ENCODE measurements at regions not wholly inside any gene's neighbourhood (a gene's known extent, or its start where the extent isn't known, plus 50 kb on each side); places are given as distances from the start of the nearest gene placed in this dataset.

GRCh38 chr6:77183447-77183846, 279.8 kb downstream of the HTR1B start:
- no peaks in the 10 kb centered on the region for H3K27me3 Mint-ChIP-seq
- CTCF ChIA-PET: no interaction called here
- no peaks in the 10 kb centered on the region for H3K36me3 Mint-ChIP-seq
- H3K4me3 Mint-ChIP-seq: no peak overlapping the region
- H3K4me1 Mint-ChIP-seq: no peaks in the 10 kb centered on the region
- no peak for ATAC-seq
- no peak overlapping the region for H3K27ac Mint-ChIP-seq
- H3K9me3 Mint-ChIP-seq (ENCODE audit: low read depth): no peaks in the 10 kb centered on the region
- DNase-seq: no peak

DNA sequence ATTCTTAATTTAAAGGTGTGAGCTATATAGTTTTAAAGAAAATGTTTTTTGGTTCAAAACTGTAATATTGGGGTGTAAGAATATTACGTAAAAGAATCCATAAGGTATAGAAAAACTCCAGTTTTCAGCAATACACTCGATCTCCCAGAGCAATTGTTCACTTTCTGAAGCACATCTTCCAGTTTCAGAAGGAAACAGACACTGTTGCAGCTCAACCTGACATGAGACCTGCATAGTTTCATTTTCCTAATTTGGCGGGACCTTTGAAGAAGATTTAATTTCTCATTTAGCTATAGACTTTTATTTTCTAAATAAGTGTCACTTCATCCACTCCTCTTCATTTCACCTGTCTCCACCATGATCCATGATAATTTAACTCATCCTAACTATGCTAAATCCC, 281.5 kb downstream of the HTR1B start:
- H3K36me3 Mint-ChIP-seq: no peaks in the 10 kb centered on the region
- ATAC-seq (no peak), DNase-seq (no peak)
- H3K4me1 Mint-ChIP-seq: no peaks in the 10 kb centered on the region
- CTCF ChIA-PET: no interaction called here
- H3K9me3 Mint-ChIP-seq (ENCODE audit: low read depth): peaks cover 3% of the 10 kb centered on the region
- no peaks in the 10 kb centered on the region for H3K27me3 Mint-ChIP-seq
- no peak overlapping the region for H3K27ac Mint-ChIP-seq
- H3K4me3 Mint-ChIP-seq: no peak overlapping the region

GRCh38 chr6:77180326-77180725, 283.0 kb downstream of the HTR1B start:
- no peak for DNase-seq
- H3K4me3 Mint-ChIP-seq: no peak overlapping the region
- no peak for ATAC-seq
- no peaks in the 10 kb centered on the region for H3K4me1 Mint-ChIP-seq
- H3K36me3 Mint-ChIP-seq: no peaks in the 10 kb centered on the region
- peaks cover 3% of the 10 kb centered on the region for H3K9me3 Mint-ChIP-seq (ENCODE audit: low read depth)
- H3K27ac Mint-ChIP-seq: no peak overlapping the region
- CTCF ChIA-PET: no interaction called here
- no peaks in the 10 kb centered on the region for H3K27me3 Mint-ChIP-seq

- H3K27me3 Mint-ChIP-seq: no peaks in the 10 kb centered on the region
- CTCF ChIA-PET: no interaction called here
- ATAC-seq: no peak
- no peaks in the 10 kb centered on the region for H3K4me1 Mint-ChIP-seq
- no peak overlapping the region for H3K4me3 Mint-ChIP-seq
- H3K27ac Mint-ChIP-seq: no peak overlapping the region
- no peak for DNase-seq
- H3K9me3 Mint-ChIP-seq (ENCODE audit: low read depth): peaks cover 3% of the 10 kb centered on the region
- no peaks in the 10 kb centered on the region for H3K36me3 Mint-ChIP-seq
Measured at GRCh38 chr6:77178821-77179220, 284.5 kb downstream of the HTR1B start.

DNA sequence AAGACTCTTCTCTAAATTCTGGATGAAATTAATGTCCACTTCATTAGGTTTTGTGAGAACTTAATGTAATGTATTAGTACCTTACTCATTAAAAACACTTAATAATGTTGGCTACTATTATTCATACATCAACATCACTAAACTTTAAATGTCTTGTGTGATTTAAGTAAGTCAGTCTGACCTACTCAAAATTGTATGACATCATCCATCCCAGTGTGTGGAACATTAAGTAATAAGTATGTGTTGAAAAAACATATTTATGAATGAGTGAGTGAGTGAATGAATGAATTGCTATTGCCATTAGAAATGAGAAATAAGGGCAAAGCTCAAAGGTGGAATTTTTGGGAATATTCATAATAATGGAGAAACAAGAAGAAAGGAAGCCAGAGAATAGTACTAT, 285.8 kb downstream of the HTR1B start:
- peaks cover 7% of the 10 kb centered on the region for H3K9me3 Mint-ChIP-seq (ENCODE audit: low read depth)
- DNase-seq: no peak
- H3K4me3 Mint-ChIP-seq: no peak overlapping the region
- H3K27ac Mint-ChIP-seq: no peak overlapping the region
- no peaks in the 10 kb centered on the region for H3K36me3 Mint-ChIP-seq
- CTCF ChIA-PET: no interaction called here
- ATAC-seq: no peak
- no peaks in the 10 kb centered on the region for H3K27me3 Mint-ChIP-seq
- H3K4me1 Mint-ChIP-seq: no peaks in the 10 kb centered on the region

GRCh38 chr6:77173472-77174074, 289.7 kb downstream of the HTR1B start:
- no peak overlapping the region for H3K4me3 Mint-ChIP-seq
- H3K27me3 Mint-ChIP-seq: no peaks in the 10 kb centered on the region
- peaks cover 10% of the 10 kb centered on the region for H3K9me3 Mint-ChIP-seq (ENCODE audit: low read depth)
- DNase-seq (no peak), ATAC-seq (no peak)
- H3K36me3 Mint-ChIP-seq: no peaks in the 10 kb centered on the region
- no peaks in the 10 kb centered on the region for H3K4me1 Mint-ChIP-seq
- H3K27ac Mint-ChIP-seq: no peak overlapping the region
- CTCF ChIA-PET: no interaction called here

DNA sequence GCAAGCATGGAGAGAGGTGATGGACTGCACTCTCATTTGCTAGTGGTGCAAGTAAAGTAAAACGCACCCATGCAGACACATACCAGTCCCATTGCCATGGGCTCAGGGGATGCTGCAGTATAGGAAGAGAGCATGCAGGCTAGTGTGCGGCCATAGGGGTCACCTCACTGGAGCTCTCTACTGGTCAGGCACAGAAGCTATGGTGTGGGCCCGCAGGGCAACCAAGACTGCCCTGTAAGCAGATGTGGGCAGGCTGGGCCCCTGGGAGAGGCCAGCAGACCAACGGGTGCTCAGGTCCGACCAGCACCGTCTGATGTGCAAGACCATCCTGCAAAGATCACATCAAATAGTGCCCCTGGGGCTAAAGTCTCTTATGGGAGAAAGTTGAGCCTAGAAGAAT, 290.7 kb downstream of the HTR1B start:
- Mint-ChIP-seq H3K4me3 (no peak overlapping the region), H3K27me3 (no peaks in the 10 kb centered on the region), H3K36me3 (no peaks in the 10 kb centered on the region), H3K27ac (no peak overlapping the region), H3K4me1 (no peaks in the 10 kb centered on the region), H3K9me3 (ENCODE audit: low read depth) (peaks cover 8% of the 10 kb centered on the region)
- CTCF ChIA-PET: no interaction called here
- ATAC-seq (no peak), DNase-seq (no peak)

DNA sequence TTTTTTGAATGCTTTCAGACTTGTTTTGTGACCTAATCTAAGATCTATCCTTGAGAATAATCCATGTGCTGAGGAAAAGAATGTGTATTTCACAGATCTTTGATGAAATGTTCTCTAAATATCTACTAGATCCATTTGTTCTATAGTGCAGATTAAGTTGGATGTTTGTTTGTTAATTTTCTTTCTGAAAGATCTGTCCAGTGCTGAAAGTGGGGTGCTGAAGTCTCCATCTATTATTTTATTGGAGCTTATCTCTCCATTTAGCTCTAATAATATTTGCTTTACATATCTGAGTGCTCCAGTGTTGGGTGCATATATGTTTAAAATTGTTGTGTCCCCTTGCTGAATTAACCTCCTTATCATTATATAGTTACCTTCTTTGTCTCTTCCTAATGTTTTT, 303.6 kb downstream of the HTR1B start:
- Mint-ChIP-seq H3K27me3 (no peaks in the 10 kb centered on the region), H3K36me3 (no peaks in the 10 kb centered on the region), H3K27ac (no peak overlapping the region), H3K4me3 (no peak overlapping the region), H3K9me3 (ENCODE audit: low read depth) (no peaks in the 10 kb centered on the region), H3K4me1 (no peaks in the 10 kb centered on the region)
- CTCF ChIA-PET: no interaction called here
- ATAC-seq (no peak), DNase-seq (no peak)

- peaks cover 6% of the 10 kb centered on the region for H3K9me3 Mint-ChIP-seq (ENCODE audit: low read depth)
- CTCF ChIA-PET: no interaction called here
- ATAC-seq (no peak), DNase-seq (no peak)
- H3K36me3 Mint-ChIP-seq: no peaks in the 10 kb centered on the region
- H3K4me1 Mint-ChIP-seq: no peaks in the 10 kb centered on the region
- no peak overlapping the region for H3K4me3 Mint-ChIP-seq
- no peaks in the 10 kb centered on the region for H3K27me3 Mint-ChIP-seq
- H3K27ac Mint-ChIP-seq: no peak overlapping the region
Measured at GRCh38 chr6:77151241-77151640, 312.1 kb downstream of the HTR1B start.

GRCh38 chr6:77150736-77151135, 312.6 kb downstream of the HTR1B start:
- DNase-seq: no peak
- Mint-ChIP-seq H3K4me1 (no peaks in the 10 kb centered on the region), H3K9me3 (ENCODE audit: low read depth) (peaks cover 6% of the 10 kb centered on the region), H3K4me3 (no peak overlapping the region), H3K36me3 (no peaks in the 10 kb centered on the region), H3K27ac (no peak overlapping the region), H3K27me3 (no peaks in the 10 kb centered on the region)
- CTCF ChIA-PET: no interaction called here
- no peak for ATAC-seq

DNA sequence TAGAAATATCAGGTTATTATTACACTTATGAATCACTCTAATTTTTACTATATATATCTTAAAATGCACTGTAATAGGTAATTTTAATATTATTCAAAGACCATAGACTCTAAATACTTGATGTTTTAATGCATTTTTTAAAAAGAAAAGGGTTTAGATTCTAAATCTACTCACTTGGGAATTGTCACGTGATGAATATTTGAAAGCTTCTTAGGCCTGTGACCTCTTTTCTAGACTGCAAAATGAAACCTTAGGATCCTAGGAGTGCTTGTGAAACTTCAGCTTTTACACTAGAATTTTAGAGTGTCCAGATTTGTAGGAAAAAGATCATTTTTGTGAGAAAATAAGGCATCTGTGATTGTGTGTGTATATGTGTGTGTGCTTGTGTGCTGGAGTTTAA, 318.0 kb downstream of the HTR1B start:
- no peak overlapping the region for H3K4me3 Mint-ChIP-seq
- CTCF ChIA-PET: no interaction called here
- no peaks in the 10 kb centered on the region for H3K36me3 Mint-ChIP-seq
- H3K9me3 Mint-ChIP-seq (ENCODE audit: low read depth): peaks cover 3% of the 10 kb centered on the region
- no peak for DNase-seq
- H3K4me1 Mint-ChIP-seq: no peaks in the 10 kb centered on the region
- no peak for ATAC-seq
- H3K27ac Mint-ChIP-seq: no peak overlapping the region
- H3K27me3 Mint-ChIP-seq: no peaks in the 10 kb centered on the region

DNA sequence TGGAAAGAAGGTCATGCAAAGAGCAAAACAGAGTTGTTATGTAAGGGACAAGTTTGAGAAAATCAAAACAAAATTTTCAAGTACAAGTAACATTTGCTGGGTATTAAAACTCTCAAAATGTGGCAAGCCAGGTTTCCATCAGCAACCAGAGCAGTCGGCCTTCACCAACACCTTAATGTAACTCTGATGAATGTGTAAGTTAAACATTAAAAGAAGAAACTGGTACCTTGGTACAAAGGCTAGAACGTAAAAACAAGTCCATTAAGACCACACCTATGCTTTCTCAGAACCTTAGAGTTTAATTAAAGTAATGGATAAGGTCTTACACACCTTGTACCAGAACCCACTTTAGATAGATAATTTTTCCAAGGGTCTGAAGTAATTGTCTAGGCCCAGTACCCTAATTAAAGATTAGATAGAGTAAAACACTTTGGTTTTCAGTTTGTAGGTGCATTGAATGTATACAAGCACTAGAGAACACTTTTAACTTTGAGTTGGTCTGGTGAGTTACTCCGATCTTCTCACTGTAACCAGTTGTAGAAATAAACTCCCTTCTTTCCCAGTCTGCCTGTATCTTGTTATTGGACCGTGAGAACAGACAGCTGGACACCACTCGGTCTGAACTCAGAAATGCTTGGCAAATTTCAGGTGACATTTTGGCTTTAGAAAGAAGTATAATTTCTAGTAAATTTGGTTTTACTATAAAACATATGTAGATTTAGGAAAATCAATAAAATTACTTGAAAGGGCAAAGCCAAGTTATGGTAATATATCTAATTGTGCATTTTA, 319.4 kb downstream of the HTR1B start:
- no peaks in the 10 kb centered on the region for H3K4me1 Mint-ChIP-seq
- peaks cover 3% of the 10 kb centered on the region for H3K9me3 Mint-ChIP-seq (ENCODE audit: low read depth)
- CTCF ChIA-PET: no interaction called here
- H3K27ac Mint-ChIP-seq: no peak overlapping the region
- DNase-seq (no peak), ATAC-seq (no peak)
- H3K27me3 Mint-ChIP-seq: no peaks in the 10 kb centered on the region
- no peaks in the 10 kb centered on the region for H3K36me3 Mint-ChIP-seq
- H3K4me3 Mint-ChIP-seq: no peak overlapping the region

- Mint-ChIP-seq H3K9me3 (ENCODE audit: low read depth) (peaks cover 5% of the 10 kb centered on the region), H3K27ac (no peak overlapping the region), H3K4me3 (no peak overlapping the region), H3K27me3 (no peaks in the 10 kb centered on the region), H3K36me3 (no peaks in the 10 kb centered on the region), H3K4me1 (no peaks in the 10 kb centered on the region)
- no peak for DNase-seq
- no peak for ATAC-seq
- CTCF ChIA-PET: no interaction called here
Measured at GRCh38 chr6:77136086-77136485, 327.2 kb downstream of the HTR1B start.

DNA sequence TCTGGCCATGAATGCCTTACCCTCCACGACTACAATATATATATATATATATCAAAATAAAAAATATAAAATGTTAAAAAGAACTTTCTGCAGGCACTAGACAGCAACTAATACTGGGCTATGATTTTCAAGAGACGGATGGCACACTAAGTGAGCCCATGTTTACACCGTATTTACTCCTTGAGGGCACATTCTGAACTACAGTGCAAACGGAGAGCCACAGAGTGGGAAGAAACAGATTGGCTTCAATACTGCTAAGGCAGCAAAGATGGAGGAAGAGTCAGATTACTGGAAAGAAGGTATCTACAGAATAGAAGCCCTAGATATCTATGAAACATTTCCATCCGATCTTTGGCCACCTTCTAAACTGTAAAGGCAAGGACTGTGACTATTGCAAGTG, 330.3 kb downstream of the HTR1B start:
- Mint-ChIP-seq H3K36me3 (no peaks in the 10 kb centered on the region), H3K27ac (no peak overlapping the region), H3K9me3 (ENCODE audit: low read depth) (peaks cover 5% of the 10 kb centered on the region), H3K4me3 (no peak overlapping the region), H3K27me3 (no peaks in the 10 kb centered on the region), H3K4me1 (no peaks in the 10 kb centered on the region)
- ATAC-seq: no peak
- DNase-seq: no peak
- CTCF ChIA-PET: no interaction called here

Data from activated CD8-positive, alpha-beta memory T cell treated with anti-CD3 and anti-CD28 coated beads, Interleukin-2, amount 10 ng/mL, durations not matched to agents 7 days and 5 days (primary cell).